Activated B cell treated with CpG ODN at 0.5 μM for 24 hours (primary cell): ENCODE measurements at regions not wholly inside any gene's neighbourhood (a gene's known extent, or its start where the extent isn't known, plus 50 kb on each side); places are given as distances from the start of the nearest gene placed in this dataset.

Source experiments
- ATAC-seq: fragments of 200-7000 bp; cut with Tn5 transposase; one replicate; pipeline ENCODE4 v1.10.0; 2021; ENCODE audit warnings: low read depth, mild to moderate bottlenecking, moderate library complexity
- CTCF ChIA-PET: fragments of 350-600 bp; sonication (Branson Sonifier 250); formaldehyde crosslinking; loops from one replicate; lab custom pipeline; 2021; ENCODE audit warnings: antibody characterized with exemption; lab: Charles Lee
- POLR2A ChIA-PET: fragments of 350-600 bp; sonication (Branson Sonifier 250); formaldehyde crosslinking; loops from one replicate; lab custom pipeline; 2021; ENCODE audit warnings: antibody characterized with exemption; lab: Charles Lee
- DNase-seq: peaks from one replicate; pipeline ENCODE4 v3.0.0; 2022
- H3K27ac Mint-ChIP-seq: one replicate; pipeline ENCODE4 v1.8.0; 2020; ENCODE audit warnings: mixed read lengths
- H3K27me3 Mint-ChIP-seq: one replicate; pipeline ENCODE4 v1.8.0; 2021; ENCODE audit warnings: mixed read lengths
- H3K36me3 Mint-ChIP-seq: one replicate; pipeline ENCODE4 v1.8.0; 2021; ENCODE audit warnings: low read depth, mixed read lengths
- H3K4me1 Mint-ChIP-seq: one replicate; pipeline ENCODE4 v1.8.0; 2021; ENCODE audit warnings: mixed read lengths
- H3K4me3 Mint-ChIP-seq: one replicate; pipeline ENCODE4 v1.8.0; 2020; ENCODE audit warnings: mild to moderate bottlenecking, mixed read lengths
- H3K9me3 Mint-ChIP-seq: one replicate; pipeline ENCODE4 v1.8.0; 2020; ENCODE audit warnings: mixed read lengths
- CTCF ChIP-seq: fragments of 200-600 bp; IDR thresholded peaks from one replicate; pipeline ENCODE4 v1.8.0; 2022; ENCODE audit warnings: antibody characterized with exemption, mild to moderate bottlenecking
- intact Hi-C: fragments of 100-400 bp; cut with micrococcal nuclease; formaldehyde crosslinking; loops from one replicate; pipeline ENCODE4 v1.15.1; 2024

DNA sequence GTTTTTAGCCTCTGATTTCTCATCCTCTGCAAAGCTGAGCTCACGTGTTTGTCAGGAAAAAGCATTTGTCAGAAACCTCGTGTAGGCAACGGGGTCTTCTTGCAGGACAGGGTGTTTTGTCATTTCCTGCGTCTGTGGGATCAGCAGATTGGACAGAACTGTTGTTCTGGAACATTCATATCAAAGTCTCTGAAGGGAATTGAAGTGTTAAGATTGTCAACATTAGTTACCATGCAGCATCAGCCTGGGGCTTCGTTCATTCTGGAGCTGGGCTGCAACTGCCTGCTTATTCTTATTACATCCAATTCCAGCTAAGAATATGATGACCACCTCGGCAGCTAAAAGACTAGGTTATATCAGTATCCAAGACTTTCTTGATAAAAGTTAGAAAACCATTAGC, 71.0 kb upstream of the RALGAPA2 start:
- peaks cover 11% of the 10 kb centered on the region for H3K9me3 Mint-ChIP-seq
- intact Hi-C loops: no loop called here
- H3K27ac Mint-ChIP-seq: no peak overlapping the region
- ATAC-seq: no peak
- peaks cover 3% of the 10 kb centered on the region for H3K4me1 Mint-ChIP-seq
- no peak overlapping the region for H3K4me3 Mint-ChIP-seq
- DNase-seq: no peak
- ChIA-PET CTCF (no interaction called here), POLR2A (no interaction called here)
- no peaks in the 10 kb centered on the region for H3K36me3 Mint-ChIP-seq
- peaks cover 8% of the 10 kb centered on the region for H3K27me3 Mint-ChIP-seq
- TF ChIP-seq CTCF: no peak

GRCh38 chr20:20782755-20783154, 70.3 kb upstream of the RALGAPA2 start:
- ATAC-seq (no peak), DNase-seq (no peak)
- Mint-ChIP-seq H3K36me3 (no peaks in the 10 kb centered on the region), H3K27ac (no peak overlapping the region), H3K9me3 (peaks cover 11% of the 10 kb centered on the region), H3K4me1 (peaks cover 3% of the 10 kb centered on the region), H3K27me3 (peaks cover 9% of the 10 kb centered on the region), H3K4me3 (no peak overlapping the region)
- ChIA-PET CTCF (interaction anchor here (0.5 kb wide), 1 partner anchor 123 kb away, joined by 4 read pairs; no protein-coding TSS in a partner anchor), POLR2A (no interaction called here)
- TF ChIP-seq CTCF: no peak
- intact Hi-C loops: no loop called here

GRCh38 chr20:20782231-20782630, 69.8 kb upstream of the RALGAPA2 start:
- peaks cover 3% of the 10 kb centered on the region for H3K4me1 Mint-ChIP-seq
- ATAC-seq (no peak), DNase-seq (no peak)
- H3K4me3 Mint-ChIP-seq: no peak overlapping the region
- H3K27me3 Mint-ChIP-seq: peaks cover 10% of the 10 kb centered on the region
- no peak for TF ChIP-seq CTCF
- H3K9me3 Mint-ChIP-seq: peaks cover 7% of the 10 kb centered on the region
- ChIA-PET CTCF (no interaction called here), POLR2A (no interaction called here)
- intact Hi-C loops: no loop called here
- H3K27ac Mint-ChIP-seq: no peak overlapping the region
- H3K36me3 Mint-ChIP-seq: no peaks in the 10 kb centered on the region

- no peak for ATAC-seq
- peaks cover 2% of the 10 kb centered on the region for H3K9me3 Mint-ChIP-seq
- ChIA-PET POLR2A (no interaction called here), CTCF (no interaction called here)
- no peak for TF ChIP-seq CTCF
- no peak overlapping the region for H3K4me3 Mint-ChIP-seq
- H3K27ac Mint-ChIP-seq: no peak overlapping the region
- peaks cover 10% of the 10 kb centered on the region for H3K27me3 Mint-ChIP-seq
- intact Hi-C loops: no loop called here
- no peaks in the 10 kb centered on the region for H3K36me3 Mint-ChIP-seq
- DNase-seq: no peak
- peaks cover 3% of the 10 kb centered on the region for H3K4me1 Mint-ChIP-seq
Observed at GRCh38 chr20:20781029-20781428, 68.6 kb upstream of the RALGAPA2 start.

GRCh38 chr20:20780127-20780824, 67.8 kb upstream of the RALGAPA2 start:
- Mint-ChIP-seq H3K4me3 (no peak overlapping the region), H3K27ac (no peak overlapping the region), H3K36me3 (no peaks in the 10 kb centered on the region), H3K9me3 (no peaks in the 10 kb centered on the region), H3K4me1 (peaks cover 3% of the 10 kb centered on the region), H3K27me3 (peaks cover 10% of the 10 kb centered on the region)
- no peak for TF ChIP-seq CTCF
- ATAC-seq (no peak), DNase-seq (no peak)
- CTCF ChIA-PET: no interaction called here
- intact Hi-C loops: no loop called here
- POLR2A ChIA-PET: no interaction called here
